CD8-positive, alpha-beta memory T cell (primary cell): ENCODE measurements at regions not wholly inside any gene's neighbourhood (a gene's known extent, or its start where the extent isn't known, plus 50 kb on each side); places are given as distances from the start of the nearest gene placed in this dataset.
"Not testable (repeated sequence)": the region's sequence is repeated elsewhere in the genome, so short reads cannot be mapped to it uniquely, and the experiment has no call there.

ENCODE experiments used
- CTCF ChIA-PET: fragments of 350-600 bp; sonication (Branson Sonifier 250); formaldehyde crosslinking; loops from one replicate; lab custom pipeline; 2021; ENCODE audit warnings: antibody characterized with exemption; lab: Charles Lee
- POLR2A ChIA-PET: fragments of 350-600 bp; sonication (Branson Sonifier 250); formaldehyde crosslinking; loops from one replicate; lab custom pipeline; 2021; ENCODE audit warnings: antibody characterized with exemption; lab: Charles Lee
- DNase-seq, 5 donors: peaks; one replicate each; pipeline versions ENCODE4 v3.0.0 to v3.0.0-alpha.2; 2020 to 2022; ENCODE audit warnings: mixed read lengths in 1 of 5
- H3K27ac ChIP-seq: one replicate; pipeline ENCODE4 v1.7.0; 2013; ENCODE audit warnings: low read depth, mild to moderate bottlenecking, low read length, moderate library complexity
- H3K27me3 ChIP-seq: 2 replicates; pipeline ENCODE4 v1.7.0; 2013; ENCODE audit warnings: low read length, mild to moderate bottlenecking; ENCODE audit not compliant: insufficient read depth, poor library complexity, severe bottlenecking
- H3K36me3 ChIP-seq: 2 replicates; pipeline ENCODE4 v1.7.0; 2013; ENCODE audit warnings: mild to moderate bottlenecking, low read length, moderate library complexity; ENCODE audit not compliant: insufficient read depth
- H3K4me1 ChIP-seq: 2 replicates; pipeline ENCODE4 v1.7.0; 2013; ENCODE audit warnings: mild to moderate bottlenecking, low read length, moderate library complexity; ENCODE audit not compliant: insufficient read depth
- H3K4me3 ChIP-seq: 2 replicates; pipeline ENCODE4 v1.7.0; 2013; ENCODE audit warnings: mild to moderate bottlenecking, low read length
- H3K9me3 ChIP-seq: 2 replicates; pipeline ENCODE4 v1.7.0; 2013; ENCODE audit warnings: mild to moderate bottlenecking, low read length
- H3K27ac Mint-ChIP-seq, 8 donors: one replicate each; pipeline ENCODE4 v1.8.0; 2020 to 2021; ENCODE audit warnings: mixed read lengths in 8 of 8, mild to moderate bottlenecking in 6 of 8, inconsistent platforms in 3 of 8, moderate library complexity in 3 of 8
- H3K27me3 Mint-ChIP-seq, 2 donors: one replicate each; pipeline ENCODE4 v1.8.0; 2020 to 2021; ENCODE audit warnings: mixed read lengths in 2 of 2, mild to moderate bottlenecking in 1 of 2, moderate library complexity in 1 of 2
- H3K36me3 Mint-ChIP-seq, 3 donors: one replicate each; pipeline ENCODE4 v1.8.0; 2020 to 2021; ENCODE audit warnings: mixed read lengths in 3 of 3, inconsistent platforms in 1 of 3, mild to moderate bottlenecking in 1 of 3
- H3K4me1 Mint-ChIP-seq, 3 donors: one replicate each; pipeline ENCODE4 v1.8.0; 2020 to 2021; ENCODE audit warnings: mixed read lengths in 3 of 3, inconsistent platforms in 1 of 3, mild to moderate bottlenecking in 1 of 3
- H3K4me3 Mint-ChIP-seq, 7 donors: one replicate each; pipeline ENCODE4 v1.8.0; 2020 to 2021; ENCODE audit warnings: mixed read lengths in 7 of 7, mild to moderate bottlenecking in 6 of 7, moderate library complexity in 4 of 7, inconsistent platforms in 2 of 7
- H3K9me3 Mint-ChIP-seq, 5 donors: one replicate each; pipeline ENCODE4 v1.8.0; 2020 to 2022; ENCODE audit warnings: mixed read lengths in 5 of 5, mild to moderate bottlenecking in 3 of 5, moderate library complexity in 2 of 5, inconsistent platforms in 1 of 5

- no peaks in the 10 kb centered on the region for H3K9me3 Mint-ChIP-seq
- no peaks in the 10 kb centered on the region for H3K4me1 Mint-ChIP-seq
- no peaks in the 10 kb centered on the region for H3K27me3 Mint-ChIP-seq
Observed at GRCh38 chr16:29315916-29316517, 90.5 kb downstream of the NPIPB11 start.

GRCh38 chr16:29315046-29315445 lies 91.5 kb downstream of the NPIPB11 start:
- H3K4me3 ChIP-seq, result no peak overlapping the region
- CTCF ChIA-PET, result no interaction called here

More at GRCh38 chr16:29315916-29316517, 90.5 kb downstream of the NPIPB11 start:
- ChIA-PET POLR2A (no interaction called here), CTCF (no interaction called here)
- peaks cover 0 to 7% (median 0%) of the 10 kb centered on the region in 3 donors for H3K36me3 Mint-ChIP-seq
- peak overlapping the region in 1 of 8 donors; percentile 19 for H3K27ac Mint-ChIP-seq
- H3K4me3 Mint-ChIP-seq, result no peak overlapping the region
- DNase-seq, result no peak
- Histone ChIP-seq H3K36me3 (no peaks in the 10 kb centered on the region), H3K27ac (no peak overlapping the region), H3K27me3 (no peaks in the 10 kb centered on the region), H3K4me1 (no peaks in the 10 kb centered on the region), H3K4me3 (no peak overlapping the region), H3K9me3 (no peaks in the 10 kb centered on the region)

GRCh38 chr16:29314292-29314934 lies 92.1 kb downstream of the NPIPB11 start:
- peaks cover 0 to 7% (median 0%) of the 10 kb centered on the region in 3 donors for H3K36me3 Mint-ChIP-seq
- POLR2A ChIA-PET, result no interaction called here
- H3K4me3 Mint-ChIP-seq, result no peak overlapping the region
- H3K9me3 Mint-ChIP-seq, result no peaks in the 10 kb centered on the region
- Histone ChIP-seq H3K9me3 (no peaks in the 10 kb centered on the region), H3K27ac (no peak overlapping the region), H3K4me3 (no peak overlapping the region), H3K4me1 (no peaks in the 10 kb centered on the region), H3K36me3 (no peaks in the 10 kb centered on the region), H3K27me3 (no peaks in the 10 kb centered on the region)
- no peak for DNase-seq
- H3K27ac Mint-ChIP-seq, result no peak overlapping the region
- no peaks in the 10 kb centered on the region for H3K27me3 Mint-ChIP-seq
- no peaks in the 10 kb centered on the region for H3K4me1 Mint-ChIP-seq
- CTCF ChIA-PET, result no interaction called here

More at GRCh38 chr16:29315046-29315445, 91.5 kb downstream of the NPIPB11 start:
- Mint-ChIP-seq H3K27ac (no peak overlapping the region), H3K4me1 (no peaks in the 10 kb centered on the region), H3K36me3 (peaks cover 0 to 7% (median 0%) of the 10 kb centered on the region in 3 donors), H3K4me3 (no peak overlapping the region), H3K9me3 (no peaks in the 10 kb centered on the region), H3K27me3 (no peaks in the 10 kb centered on the region)
- H3K36me3 ChIP-seq, result no peaks in the 10 kb centered on the region
- H3K4me1 ChIP-seq, result no peaks in the 10 kb centered on the region
- no peak overlapping the region for H3K27ac ChIP-seq
- DNase-seq, result no peak
- no peaks in the 10 kb centered on the region for H3K27me3 ChIP-seq
- POLR2A ChIA-PET, result no interaction called here
- no peaks in the 10 kb centered on the region for H3K9me3 ChIP-seq

GRCh38 chr16:29313559-29314048 lies 92.9 kb downstream of the NPIPB11 start:
- Mint-ChIP-seq H3K4me3 (no peak overlapping the region), H3K36me3 (peaks cover 0 to 7% (median 0%) of the 10 kb centered on the region in 3 donors), H3K9me3 (no peaks in the 10 kb centered on the region), H3K27me3 (no peaks in the 10 kb centered on the region), H3K4me1 (no peaks in the 10 kb centered on the region), H3K27ac (no peak overlapping the region)
- ChIA-PET CTCF (no interaction called here), POLR2A (no interaction called here)
- Histone ChIP-seq H3K9me3 (no peaks in the 10 kb centered on the region), H3K4me3 (no peak overlapping the region), H3K27ac (no peak overlapping the region), H3K4me1 (no peaks in the 10 kb centered on the region), H3K36me3 (no peaks in the 10 kb centered on the region), H3K27me3 (no peaks in the 10 kb centered on the region)
- DNase-seq, result no peak

GRCh38 chr16:29312835-29313558 lies 93.5 kb downstream of the NPIPB11 start:
- ChIA-PET CTCF (no interaction called here), POLR2A (no interaction called here)
- Histone ChIP-seq H3K36me3 (no peaks in the 10 kb centered on the region), H3K27ac (no peak overlapping the region), H3K27me3 (no peaks in the 10 kb centered on the region), H3K4me3 (no peak overlapping the region), H3K4me1 (no peaks in the 10 kb centered on the region), H3K9me3 (no peaks in the 10 kb centered on the region)
- H3K27me3 Mint-ChIP-seq, result no peaks in the 10 kb centered on the region
- no peaks in the 10 kb centered on the region for H3K4me1 Mint-ChIP-seq
- H3K36me3 Mint-ChIP-seq, result peaks cover 0 to 7% (median 0%) of the 10 kb centered on the region in 3 donors
- H3K4me3 Mint-ChIP-seq, result no peak overlapping the region
- H3K9me3 Mint-ChIP-seq, result no peaks in the 10 kb centered on the region
- no peak overlapping the region for H3K27ac Mint-ChIP-seq
- no peak for DNase-seq

DNA sequence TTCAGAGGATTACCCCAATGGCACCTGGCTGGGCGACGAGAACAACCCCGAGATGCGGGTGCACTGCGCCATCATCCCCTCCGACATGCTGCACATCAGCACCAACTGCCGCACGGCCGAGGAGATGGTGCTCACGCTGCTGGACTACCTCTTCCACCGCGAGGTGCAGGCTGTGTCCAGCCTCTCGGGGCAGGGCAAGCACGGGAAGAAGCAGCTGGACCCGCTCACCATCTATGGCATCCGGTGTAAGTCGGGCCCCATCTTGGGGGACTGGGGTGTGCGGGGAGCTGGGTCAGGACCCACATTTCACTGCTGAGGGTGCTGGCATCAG lies 94.2 kb downstream of the NPIPB11 start:
- DNase-seq, CTCF ChIA-PET, H3K36me3 Mint-ChIP-seq, H3K27ac ChIP-seq, H3K27me3 Mint-ChIP-seq, H3K4me1 ChIP-seq, POLR2A ChIA-PET, H3K27ac Mint-ChIP-seq, H3K4me1 Mint-ChIP-seq, H3K9me3 Mint-ChIP-seq, H3K4me3 Mint-ChIP-seq, H3K27me3 ChIP-seq, H3K9me3 ChIP-seq, H3K4me3 ChIP-seq, H3K36me3 ChIP-seq: not testable (repeated sequence)

- CTCF ChIA-PET, result no interaction called here
- Histone ChIP-seq H3K27me3 (no peaks in the 10 kb centered on the region), H3K27ac (no peak overlapping the region), H3K36me3 (no peaks in the 10 kb centered on the region), H3K4me1 (no peaks in the 10 kb centered on the region), H3K4me3 (no peak overlapping the region), H3K9me3 (no peaks in the 10 kb centered on the region)
- POLR2A ChIA-PET, result no interaction called here
- H3K27me3 Mint-ChIP-seq, result no peaks in the 10 kb centered on the region
- H3K4me3 Mint-ChIP-seq, result no peak overlapping the region
- DNase-seq, result no peak
- peaks cover 0 to 3% (median 0%) of the 10 kb centered on the region in 3 donors for H3K4me1 Mint-ChIP-seq
- no peaks in the 10 kb centered on the region for H3K9me3 Mint-ChIP-seq
- H3K36me3 Mint-ChIP-seq, result peaks cover 0 to 7% (median 0%) of the 10 kb centered on the region in 3 donors
- H3K27ac Mint-ChIP-seq, result peak overlapping the region in 1 of 8 donors; percentile 82
Observed at GRCh38 chr16:29311461-29312344, 94.8 kb downstream of the NPIPB11 start.
